ENCODE measurements at regions not wholly inside any gene's neighbourhood (a gene's known extent, or its start where the extent isn't known, plus 50 kb on each side); places are given as distances from the start of the nearest gene placed in this dataset.
"Not testable (repeated sequence)": the region's sequence is repeated elsewhere in the genome, so short reads cannot be mapped to it uniquely, and the experiment has no call there.

- no peak for TF ChIP-seq CTCF (IDR thresholded peaks at IDR 0.05; ENCODE audit: insufficient read depth, low read length, poor library complexity, severe bottlenecking)
- no peak for DNase-seq (ENCODE audit: low read depth)
- H3K36me3 ChIP-seq (ENCODE audit: control insufficient read depth, insufficient read depth, low read length), result no peaks in the 10 kb centered on the region
- H3K4me3 ChIP-seq (ENCODE audit: low read depth, low read length), result no peak overlapping the region
- no peaks in the 10 kb centered on the region for H3K27me3 ChIP-seq (ENCODE audit: control insufficient read depth, insufficient read depth, low read length)
Observed at GRCh38 chr3:87495938-87496337, 219.6 kb upstream of the POU1F1 start.

GRCh38 chr3:87494264-87494663 is 217.9 kb upstream of the POU1F1 start:
- DNase-seq (ENCODE audit: low read depth), result no peak
- Histone ChIP-seq H3K36me3 (ENCODE audit: control insufficient read depth, insufficient read depth, low read length) (no peaks in the 10 kb centered on the region), H3K4me3 (ENCODE audit: low read depth, low read length) (no peak overlapping the region), H3K27me3 (ENCODE audit: control insufficient read depth, insufficient read depth, low read length) (no peaks in the 10 kb centered on the region)
- TF ChIP-seq CTCF (IDR thresholded peaks at IDR 0.05; ENCODE audit: insufficient read depth, low read length, poor library complexity, severe bottlenecking), result no peak

- no peaks in the 10 kb centered on the region for H3K36me3 ChIP-seq (ENCODE audit: control insufficient read depth, insufficient read depth, low read length)
- no peak overlapping the region for H3K4me3 ChIP-seq (ENCODE audit: low read depth, low read length)
- no peak for TF ChIP-seq CTCF (IDR thresholded peaks at IDR 0.05; ENCODE audit: insufficient read depth, low read length, poor library complexity, severe bottlenecking)
- H3K27me3 ChIP-seq (ENCODE audit: control insufficient read depth, insufficient read depth, low read length), result no peaks in the 10 kb centered on the region
- no peak for DNase-seq (ENCODE audit: low read depth)
Observed at GRCh38 chr3:87491843-87492242, 215.5 kb upstream of the POU1F1 start.

- DNase-seq (ENCODE audit: low read depth), result no peak
- Histone ChIP-seq H3K27me3 (ENCODE audit: control insufficient read depth, insufficient read depth, low read length) (no peaks in the 10 kb centered on the region), H3K4me3 (ENCODE audit: low read depth, low read length) (no peak overlapping the region), H3K36me3 (ENCODE audit: control insufficient read depth, insufficient read depth, low read length) (no peaks in the 10 kb centered on the region)
- TF ChIP-seq CTCF (IDR thresholded peaks at IDR 0.05; ENCODE audit: insufficient read depth, low read length, poor library complexity, severe bottlenecking), result no peak
Observed at GRCh38 chr3:87489892-87490291, 213.5 kb upstream of the POU1F1 start.

GRCh38 chr3:87488765-87489164 is 212.4 kb upstream of the POU1F1 start:
- Histone ChIP-seq H3K27me3 (ENCODE audit: control insufficient read depth, insufficient read depth, low read length) (no peaks in the 10 kb centered on the region), H3K36me3 (ENCODE audit: control insufficient read depth, insufficient read depth, low read length) (no peaks in the 10 kb centered on the region), H3K4me3 (ENCODE audit: low read depth, low read length) (no peak overlapping the region)
- TF ChIP-seq CTCF (IDR thresholded peaks at IDR 0.05; ENCODE audit: insufficient read depth, low read length, poor library complexity, severe bottlenecking), result no peak
- no peak for DNase-seq (ENCODE audit: low read depth)

- not testable (repeated sequence) for H3K4me3 ChIP-seq (ENCODE audit: low read depth, low read length); DNase-seq (ENCODE audit: low read depth); H3K27me3 ChIP-seq (ENCODE audit: control insufficient read depth, insufficient read depth, low read length); H3K36me3 ChIP-seq (ENCODE audit: control insufficient read depth, insufficient read depth, low read length)
Observed at GRCh38 chr3:87486635-87487034, 210.3 kb upstream of the POU1F1 start.

Measured in kidney epithelial cell (primary cell).